HCT116 (cell line): ENCODE measurements at regions not wholly inside any gene's neighbourhood (a gene's known extent, or its start where the extent isn't known, plus 50 kb on each side); places are given as distances from the start of the nearest gene placed in this dataset.

Source experiments
- ATAC-seq: fragments of 200-7000 bp; cut with Tn5 transposase; 2 replicates; pipeline ENCODE4 v1.9.1; 2020; ENCODE audit warnings: mild to moderate bottlenecking, moderate library complexity
- BruUV-seq: library from RNA; stranded (reverse); fragments of 400-500 nt; replicated peaks from 2 replicates; lab custom pipeline; 2021; lab: Mats Ljungman, UMichigan
- CTCF ChIA-PET: fragments of 300-600 bp; sonication (Branson Sonifier 250); formaldehyde crosslinking; loops from one replicate; lab custom pipeline; 2021; ENCODE audit warnings: antibody characterized with exemption; lab: Charles Lee
- POLR2A ChIA-PET: fragments of 300-600, 350-600 bp; sonication (Branson Sonifier 250); formaldehyde crosslinking; loops from one replicate; lab custom pipeline; 2021; ENCODE audit warnings: antibody characterized with exemption; lab: Charles Lee
- RAD21 ChIA-PET, 2 experiments: fragments of 300-600 bp; sonication (Branson Sonifier 250); formaldehyde crosslinking; loops; one replicate each; lab custom pipeline; 2023; ENCODE audit warnings: low total read pairs in 2 of 2; ENCODE audit not compliant: uncharacterized antibody in 2 of 2, unreplicated experiment in 2 of 2, low non-redundant PET in 1 of 2; lab: Charles Lee
- DNase-seq: peaks from one replicate; pipeline ENCODE4 v3.0.0-alpha.2; 2010; ENCODE audit warnings: low read depth, low spot score
- H2AFZ ChIP-seq: fragments of 200-600 bp; shearing (Covaris generic), sonication (generic); 2 replicates; pipeline ENCODE4 v1.6.1; 2017; ENCODE audit warnings: low read depth, mixed run types, mixed read lengths, antibody characterized with exemption, low read length; ENCODE audit not compliant: poor library complexity, severe bottlenecking
- H3K27ac ChIP-seq: 2 replicates; pipeline ENCODE4 v1.5.1; 2012; ENCODE audit warnings: low read depth, low read length
- H3K27me3 ChIP-seq: fragments of 200-600 bp; sonication (generic); 2 replicates; pipeline ENCODE4 v1.6.1; 2016; ENCODE audit warnings: mixed run types, low read length, mixed read lengths; ENCODE audit not compliant: insufficient read depth
- H3K36me3 ChIP-seq, 2 experiments: fragments of 200-500 bp in 1 of 2; fragments of 200-600 bp in 1 of 2; sonication (Bioruptor generic) in 1 of 2; sonication (generic) in 1 of 2; 2 replicates each; pipeline versions ENCODE4 v1.5.1 to v1.6.1; 2014 to 2016; ENCODE audit warnings: low read length in 2 of 2, inconsistent platforms in 1 of 2, mixed read lengths in 1 of 2, mixed run types in 1 of 2; ENCODE audit not compliant: insufficient read depth in 2 of 2, control insufficient read depth in 1 of 2
- H3K4me1 ChIP-seq, 2 experiments: fragments of 200-600 bp in 1 of 2; sonication (generic) in 1 of 2; 2 replicates each; pipeline versions ENCODE4 v1.5.1 to v1.6.1; 2012 to 2017; ENCODE audit warnings: low read length in 2 of 2, inconsistent platforms in 1 of 2, mild to moderate bottlenecking in 1 of 2, mixed read lengths in 1 of 2, mixed run types in 1 of 2, moderate library complexity in 1 of 2; ENCODE audit not compliant: insufficient read depth in 2 of 2, control insufficient read depth in 1 of 2
- H3K4me2 ChIP-seq: fragments of 200-600 bp; sonication (generic); 2 replicates; pipeline ENCODE4 v1.6.1; 2017; ENCODE audit warnings: mixed run types, low read length, mixed read lengths
- H3K4me3 ChIP-seq, 2 experiments: fragments of 200-600 bp in 1 of 2; sonication (generic) in 1 of 2; replicated peaks in 1 of 2; 2 replicates each; pipeline ENCODE4 v1.5.1; 2011 to 2016; ENCODE audit warnings: low read length in 2 of 2, control low read depth in 1 of 2, low read depth in 1 of 2, mild to moderate bottlenecking in 1 of 2, mixed read lengths in 1 of 2, mixed run types in 1 of 2
- H3K79me2 ChIP-seq: fragments of 200-600 bp; sonication (generic); 2 replicates; pipeline ENCODE4 v1.6.1; 2017; ENCODE audit warnings: mild to moderate bottlenecking, mixed run types, low read length, moderate library complexity, mixed read lengths; ENCODE audit not compliant: insufficient read depth
- H3K9ac ChIP-seq: fragments of 200-600 bp; sonication (generic); 2 replicates; pipeline ENCODE4 v1.6.1; 2016; ENCODE audit warnings: low read length, mixed read lengths
- H3K9me2 ChIP-seq: fragments of 200-600 bp; sonication (generic), shearing (Covaris generic); 2 replicates; pipeline ENCODE4 v1.6.1; 2017; ENCODE audit warnings: mixed run types, mild to moderate bottlenecking, moderate library complexity; ENCODE audit not compliant: insufficient read depth
- H3K9me3 ChIP-seq, 2 experiments: fragments of 200-500 bp in 1 of 2; fragments of 200-600 bp in 1 of 2; sonication (Bioruptor generic) in 1 of 2; sonication (generic) in 1 of 2; 2 replicates each; pipeline ENCODE4 v1.6.1; 2014 to 2017; ENCODE audit warnings: low read length in 2 of 2, mixed read lengths in 2 of 2, inconsistent platforms in 1 of 2, low read depth in 1 of 2, mild to moderate bottlenecking in 1 of 2, mixed run types in 1 of 2, moderate library complexity in 1 of 2; ENCODE audit not compliant: control insufficient read depth in 1 of 2, insufficient read depth in 1 of 2
- H4K20me1 ChIP-seq: fragments of 200-600 bp; sonication (generic), shearing (Covaris generic); 2 replicates; pipeline ENCODE4 v1.6.1; 2017; ENCODE audit warnings: mixed run types, mild to moderate bottlenecking, moderate library complexity; ENCODE audit not compliant: insufficient read depth
- CBX3 ChIP-seq: IDR thresholded peaks from 2 replicates; pipeline ENCODE4 v1.6.1; 2012; ENCODE audit warnings: low read depth
- CEBPB ChIP-seq: IDR thresholded peaks from 2 replicates; pipeline ENCODE4 v1.6.1; 2012; ENCODE audit warnings: low read depth
- ELF1 ChIP-seq: IDR thresholded peaks from 2 replicates; pipeline ENCODE4 v1.6.1; 2012; ENCODE audit warnings: low read depth, borderline replicate concordance
- EZH2 ChIP-seq: fragments of 200-600 bp; sonication (generic); IDR thresholded peaks from 2 replicates; pipeline ENCODE4 v1.6.1; 2017; ENCODE audit warnings: antibody characterized with exemption, mixed run types
- EZH2phosphoT487 ChIP-seq: fragments of 200-600 bp; IDR thresholded peaks from 2 replicates; pipeline ENCODE4 v1.6.1; 2018; ENCODE audit warnings: antibody characterized with exemption, borderline replicate concordance
- FOSL1 ChIP-seq: IDR thresholded peaks from 2 replicates; pipeline ENCODE4 v1.6.1; 2012; ENCODE audit warnings: low read depth
- POLR2A ChIP-seq: IDR thresholded peaks from 2 replicates; pipeline ENCODE4 v1.7.0; 2011; ENCODE audit warnings: borderline replicate concordance; ENCODE audit not compliant: insufficient read depth, insufficient read length; ENCODE audit errors: extremely low read depth
- REST ChIP-seq: IDR thresholded peaks from 2 replicates; pipeline ENCODE4 v1.6.1; 2012; ENCODE audit warnings: low read depth
- SP1 ChIP-seq: IDR thresholded peaks from 2 replicates; pipeline ENCODE4 v1.6.1; 2012; ENCODE audit warnings: low read depth
- TCF7L2 ChIP-seq: IDR thresholded peaks from 2 replicates; pipeline ENCODE4 v1.7.0; 2011; ENCODE audit warnings: borderline replicate concordance, inconsistent platforms; ENCODE audit not compliant: insufficient read depth, insufficient read length; ENCODE audit errors: extremely low read depth
- YY1 ChIP-seq: IDR thresholded peaks from 2 replicates; pipeline ENCODE4 v1.6.1; 2011; ENCODE audit warnings: low read length, low read depth, moderate library complexity, mild to moderate bottlenecking; ENCODE audit not compliant: insufficient replicate concordance; ENCODE audit errors: extremely low read depth
- ZFX ChIP-seq: fragments of 450-650 bp; IDR thresholded peaks from 2 replicates; pipeline ENCODE4 v1.6.1; 2017
- intact Hi-C: fragments of 100-400 bp; cut with micrococcal nuclease; formaldehyde crosslinking; loops from 2 replicates; pipeline ENCODE4 v1.10.0; 2022
- TF ChIP-seq, protein P1 (sequence below): IDR thresholded peaks from 2 replicates; pipeline ENCODE4 v1.6.1; 2012

DNA sequence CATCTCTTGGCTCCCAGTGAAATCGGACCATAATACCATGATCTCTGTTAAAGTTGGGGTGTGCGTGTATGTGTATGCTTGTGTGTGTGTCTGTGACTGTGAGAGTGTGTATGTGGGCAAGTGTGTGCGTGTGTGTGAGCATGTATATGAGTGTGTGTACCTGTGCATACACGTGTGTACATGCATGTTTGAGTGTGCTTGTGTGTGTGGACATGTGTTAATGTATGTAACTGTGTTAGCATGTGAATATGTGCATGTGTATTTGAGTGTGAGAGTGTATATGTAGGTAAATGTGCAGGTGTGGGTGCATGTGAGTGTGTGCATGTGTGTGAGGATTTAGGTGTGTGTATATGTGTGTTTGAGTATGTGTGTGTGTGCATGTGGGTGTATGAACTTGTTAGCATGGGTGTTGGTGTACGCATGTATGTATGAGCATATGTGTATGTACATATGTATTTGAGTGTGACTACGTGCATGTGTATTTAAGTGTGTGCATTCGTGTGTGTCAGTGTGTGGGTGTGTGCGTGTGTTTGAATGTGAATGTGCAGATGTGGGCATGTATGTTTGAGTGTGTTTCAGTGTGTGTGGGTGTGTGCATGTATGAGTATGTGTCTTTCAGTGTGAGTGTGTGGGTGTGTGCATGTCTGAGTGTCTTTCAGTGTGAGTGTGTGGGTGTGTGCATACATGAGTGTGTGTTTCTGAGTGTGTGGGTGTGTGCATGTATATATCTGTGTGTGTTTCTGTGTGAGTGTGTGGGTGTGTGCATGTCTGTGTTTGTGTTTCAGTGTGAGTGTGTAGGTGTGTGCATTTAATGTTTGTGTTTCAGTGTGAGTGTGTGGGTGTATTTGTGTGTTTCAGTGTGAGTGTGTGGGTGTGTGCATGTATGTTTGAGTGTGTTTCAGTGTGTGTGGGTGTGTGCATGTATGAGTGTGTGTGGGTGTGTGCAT lies 183.2 kb downstream of the SOX9 start:
- H3K27ac ChIP-seq = no peak overlapping the region
- ChIA-PET CTCF (no interaction called here), POLR2A (no interaction called here), RAD21 (no interaction called here)
- H3K4me3 ChIP-seq = no peak overlapping the region
- H3K9ac ChIP-seq = no peak overlapping the region
- no peak for DNase-seq
- no TSS peak for BruUV-seq
- H4K20me1 ChIP-seq = no peaks in the 10 kb centered on the region
- H3K4me1 ChIP-seq = no peaks in the 10 kb centered on the region
- no peaks in the 10 kb centered on the region for H3K79me2 ChIP-seq
- no peak overlapping the region for H3K4me2 ChIP-seq
- H3K9me2 ChIP-seq = no peaks in the 10 kb centered on the region
- H2AFZ ChIP-seq = no peak overlapping the region
- intact Hi-C loops = no loop called here
- no peaks in the 10 kb centered on the region for H3K27me3 ChIP-seq
- no peaks in the 10 kb centered on the region for H3K9me3 ChIP-seq
- ATAC-seq = no peak
- H3K36me3 ChIP-seq = no peaks in the 10 kb centered on the region
- TF ChIP-seq EZH2 = no peak
- TF ChIP-seq ELF1 = no peak
- no peak for TF ChIP-seq FOSL1
- TF ChIP-seq ZFX = no peak
- no peak for TF ChIP-seq REST
- TF ChIP-seq POLR2A = no peak
- no peak for TF ChIP-seq YY1
- no peak for TF ChIP-seq CEBPB
- no peak for TF ChIP-seq EZH2phosphoT487
- TF ChIP-seq, protein P1, sequence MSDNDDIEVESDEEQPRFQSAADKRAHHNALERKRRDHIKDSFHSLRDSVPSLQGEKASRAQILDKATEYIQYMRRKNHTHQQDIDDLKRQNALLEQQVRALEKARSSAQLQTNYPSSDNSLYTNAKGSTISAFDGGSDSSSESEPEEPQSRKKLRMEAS = no peak
- TF ChIP-seq TCF7L2 = no peak
- TF ChIP-seq CBX3 = no peak
- no peak for TF ChIP-seq SP1
